Thyroid gland (tissue), 4 donors: ENCODE measurements at regions not wholly inside any gene's neighbourhood (a gene's known extent, or its start where the extent isn't known, plus 50 kb on each side); places are given as distances from the start of the nearest gene placed in this dataset.

Experiments
- DNase-seq, 2 donors: peaks; one replicate each; pipeline ENCODE4 v3.0.0-alpha.2; 2019
- H3K27ac ChIP-seq, 3 donors: fragments of 200-600 bp; sonication (generic); 1 replicate in 2 of 3; 2 replicates in 1 of 3; pipeline ENCODE4 v1.5.1; 2016 to 2019; ENCODE audit warnings: mild to moderate bottlenecking in 1 of 3, moderate library complexity in 1 of 3
- H3K27me3 ChIP-seq: fragments of 200-600 bp; sonication (generic); one replicate; pipeline ENCODE4 v1.5.1; 2019
- H3K36me3 ChIP-seq, 2 donors: fragments of 200-600 bp; sonication (generic); one replicate each; pipeline ENCODE4 v1.5.1; 2016 to 2019
- H3K4me1 ChIP-seq, 2 donors: fragments of 200-600 bp; sonication (generic); one replicate each; pipeline ENCODE4 v1.5.1; 2017 to 2019
- H3K4me3 ChIP-seq, 3 donors: fragments of 200-600 bp; sonication (generic); replicated peaks in 1 of 3; 1 replicate in 2 of 3; 2 replicates in 1 of 3; pipeline ENCODE4 v1.5.1; 2016; ENCODE audit warnings: mild to moderate bottlenecking in 1 of 3
- H3K9me3 ChIP-seq: fragments of 200-600 bp; sonication (generic); one replicate; pipeline ENCODE4 v1.5.1; 2017
- CTCF ChIP-seq, 6 experiments: fragments of 200-600 bp in 3 of 6; fragments of 450-650 bp in 3 of 6; sonication (generic) in 3 of 6; IDR thresholded peaks; one replicate each; pipeline ENCODE4 v1.5.1; 2016 to 2019; ENCODE audit warnings: antibody characterized with exemption in 6 of 6, mild to moderate bottlenecking in 2 of 6, inconsistent platforms in 1 of 6, moderate library complexity in 1 of 6
- POLR2A ChIP-seq, 2 donors: fragments of 450-650 bp; IDR thresholded peaks; one replicate each; pipeline ENCODE4 v1.6.1; 2017; ENCODE audit warnings: antibody characterized with exemption in 2 of 2, mild to moderate bottlenecking in 2 of 2, moderate library complexity in 1 of 2
- WGBS, 2 donors: methylation state at CpG; one replicate each; pipeline ENCODE4 v1.1.5; 2017; 5-methylcytosine and 5-hydroxymethylcytosine counted together
- intact Hi-C: fragments of 100-400 bp; cut with DNase I; formaldehyde crosslinking; loops from one replicate; pipeline ENCODE4 v1.15.1; 2023

GRCh38 chr9:1455766-1456165 lies 405.6 kb downstream of the DMRT2 start:
- no peaks in the 10 kb centered on the region for H3K4me1 ChIP-seq
- 60 to 75% methylated on average over 4 of the region's 4 CpGs for WGBS, 2 donors
- DNase-seq, result no peak
- no peak for TF ChIP-seq POLR2A (IDR thresholded peaks at IDR 0.05)
- TF ChIP-seq CTCF (IDR thresholded peaks at IDR 0.05), result no peak
- no peak overlapping the region for H3K27ac ChIP-seq
- intact Hi-C loops, result no loop called here
- H3K27me3 ChIP-seq, result no peaks in the 10 kb centered on the region
- no peaks in the 10 kb centered on the region for H3K9me3 ChIP-seq
- no peaks in the 10 kb centered on the region for H3K36me3 ChIP-seq
- no peak overlapping the region for H3K4me3 ChIP-seq

DNA sequence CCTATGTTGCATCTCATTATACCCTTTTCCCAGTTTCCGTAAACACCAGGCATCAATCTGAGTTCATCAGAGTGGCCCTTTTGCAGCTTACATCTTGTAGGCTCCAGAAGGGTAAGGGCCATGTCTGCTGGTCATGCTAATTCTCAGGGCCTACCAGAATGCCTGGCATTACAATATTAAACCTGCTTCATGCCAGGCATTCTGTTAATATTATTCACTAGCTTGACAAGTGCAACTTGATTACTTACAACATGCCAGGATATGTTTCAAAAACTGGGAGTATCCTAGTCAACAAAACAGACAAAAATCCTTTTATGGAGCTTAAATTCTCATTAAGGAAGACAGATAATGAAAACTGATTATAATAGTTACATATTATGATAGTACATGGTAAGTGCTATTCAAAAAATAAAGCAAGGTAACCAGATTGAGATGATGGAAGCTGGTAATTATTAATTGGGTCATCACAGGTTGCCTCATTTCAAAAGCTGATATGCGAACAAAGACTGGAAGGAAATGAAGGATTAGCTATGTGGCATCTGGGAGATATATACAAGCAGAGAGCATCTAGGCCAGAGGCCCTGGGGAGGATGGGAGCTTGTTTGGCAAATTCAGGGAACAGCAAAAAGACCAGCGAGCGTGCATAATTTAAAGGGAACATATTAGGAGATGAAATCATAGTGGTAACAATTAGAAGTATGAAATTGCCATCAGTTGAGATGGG lies 406.3 kb downstream of the DMRT2 start:
- Histone ChIP-seq H3K4me1 (no peaks in the 10 kb centered on the region), H3K36me3 (no peaks in the 10 kb centered on the region), H3K9me3 (no peaks in the 10 kb centered on the region), H3K27ac (no peak overlapping the region), H3K27me3 (no peaks in the 10 kb centered on the region), H3K4me3 (no peak overlapping the region)
- no peak for DNase-seq
- WGBS, 2 donors, result 91 to 92% methylated on average over 4 of the region's 4 CpGs
- TF ChIP-seq POLR2A (IDR thresholded peaks at IDR 0.05), result no peak
- TF ChIP-seq CTCF (IDR thresholded peaks at IDR 0.05), result no peak
- intact Hi-C loops, result no loop called here

GRCh38 chr9:1457460-1457859 lies 407.3 kb downstream of the DMRT2 start:
- no peaks in the 10 kb centered on the region for H3K9me3 ChIP-seq
- H3K27ac ChIP-seq, result no peak overlapping the region
- no peak for DNase-seq
- no peaks in the 10 kb centered on the region for H3K36me3 ChIP-seq
- no peaks in the 10 kb centered on the region for H3K4me1 ChIP-seq
- intact Hi-C loops, result no loop called here
- no peaks in the 10 kb centered on the region for H3K27me3 ChIP-seq
- WGBS, 2 donors, result 71 to 93% methylated on average over 2 of the region's 2 CpGs
- TF ChIP-seq POLR2A (IDR thresholded peaks at IDR 0.05), result no peak
- TF ChIP-seq CTCF (IDR thresholded peaks at IDR 0.05), result no peak
- no peak overlapping the region for H3K4me3 ChIP-seq

DNA sequence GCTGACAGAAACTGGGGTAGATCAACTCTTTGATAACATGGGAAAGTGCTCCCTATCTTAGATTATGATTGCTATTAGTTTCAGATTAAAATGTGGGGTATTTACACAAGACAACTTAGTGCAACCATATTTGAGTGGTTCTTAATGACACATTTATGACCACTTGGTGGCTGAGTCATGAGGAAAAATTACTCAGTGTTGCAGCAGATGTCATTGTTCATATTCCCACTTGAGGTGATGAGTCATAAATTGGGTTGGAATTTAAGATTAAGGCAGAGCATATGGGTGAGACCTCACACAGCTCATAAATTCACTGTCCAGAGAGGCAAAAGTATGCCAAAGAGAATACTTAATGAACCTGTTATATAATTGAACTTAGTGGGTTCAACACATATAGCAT lies 408.3 kb downstream of the DMRT2 start:
- TF ChIP-seq POLR2A (IDR thresholded peaks at IDR 0.05) (no peak), CTCF (IDR thresholded peaks at IDR 0.05) (no peak)
- intact Hi-C loops, result no loop called here
- H3K4me3 ChIP-seq, result no peak overlapping the region

GRCh38 chr9:1460143-1460769 lies 410.1 kb downstream of the DMRT2 start:
- intact Hi-C loops, result no loop called here
- no peak overlapping the region for H3K27ac ChIP-seq
- DNase-seq, result no peak
- no peaks in the 10 kb centered on the region for H3K36me3 ChIP-seq
- no peak for TF ChIP-seq POLR2A (IDR thresholded peaks at IDR 0.05)
- TF ChIP-seq CTCF (IDR thresholded peaks at IDR 0.05), result peak in 3 of 6 experiments; percentile 43 to 53 (median 49)
- H3K4me1 ChIP-seq, result no peaks in the 10 kb centered on the region
- no peak overlapping the region for H3K4me3 ChIP-seq
- 54 to 59% methylated on average over 7 of the region's 7 CpGs for WGBS, 2 donors
- no peaks in the 10 kb centered on the region for H3K27me3 ChIP-seq
- no peaks in the 10 kb centered on the region for H3K9me3 ChIP-seq

More for the DNA sequence above, 408.3 kb downstream of the DMRT2 start:
- DNase-seq, result no peak
- Histone ChIP-seq H3K27ac (no peak overlapping the region), H3K36me3 (no peaks in the 10 kb centered on the region), H3K27me3 (no peaks in the 10 kb centered on the region), H3K9me3 (no peaks in the 10 kb centered on the region), H3K4me1 (no peaks in the 10 kb centered on the region)
